LoVo (cell line): ENCODE measurements at regions not wholly inside any gene's neighbourhood (a gene's known extent, or its start where the extent isn't known, plus 50 kb on each side); places are given as distances from the start of the nearest gene placed in this dataset.
"Not testable (repeated sequence)": the region's sequence is repeated elsewhere in the genome, so short reads cannot be mapped to it uniquely, and the experiment has no call there.

Experiments
- DNase-seq: peaks from one replicate; pipeline ENCODE4 v3.0.0-alpha.2; 2016; ENCODE audit warnings: low spot score

DNA sequence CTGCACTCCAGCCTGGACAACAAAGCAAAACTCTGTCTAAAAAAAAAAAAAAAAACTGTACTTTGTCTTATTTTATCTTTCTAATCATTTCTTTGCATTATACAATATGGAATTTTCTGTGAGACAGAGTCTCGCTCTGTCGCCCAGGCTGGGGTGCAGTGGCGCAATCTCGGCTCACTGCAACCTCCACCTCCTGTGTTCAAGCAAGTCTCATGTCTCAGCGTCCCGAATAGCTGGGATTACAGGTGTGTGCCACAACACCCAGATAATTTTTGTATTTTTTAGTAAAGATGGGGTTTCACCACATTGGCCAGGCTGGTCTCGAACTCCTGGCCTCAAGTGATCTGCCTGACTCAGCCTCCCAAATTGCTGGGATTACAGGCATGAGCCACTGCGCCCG lies 90.0 kb downstream of the MRPL14 start:
- not testable (repeated sequence) for DNase-seq

DNA sequence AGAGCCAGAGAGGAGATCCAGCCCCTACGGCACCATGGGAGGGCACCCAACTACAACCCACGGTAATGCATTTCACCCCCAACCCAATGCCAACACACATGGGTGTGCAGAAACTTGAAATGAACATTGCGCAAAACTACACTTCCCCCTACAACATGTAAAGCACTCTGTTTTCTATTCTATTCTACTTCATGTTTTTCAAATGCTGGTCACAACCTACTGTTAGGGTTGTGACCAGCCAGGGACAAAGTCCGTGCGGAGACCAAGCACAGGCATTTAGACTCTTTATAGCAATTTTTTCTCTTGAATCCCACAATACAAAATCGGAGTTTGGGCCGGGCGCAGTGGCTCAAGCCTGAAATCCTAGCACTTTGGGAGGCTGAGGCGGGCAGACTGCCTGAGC lies 90.6 kb downstream of the MRPL14 start:
- no peak for DNase-seq

DNA sequence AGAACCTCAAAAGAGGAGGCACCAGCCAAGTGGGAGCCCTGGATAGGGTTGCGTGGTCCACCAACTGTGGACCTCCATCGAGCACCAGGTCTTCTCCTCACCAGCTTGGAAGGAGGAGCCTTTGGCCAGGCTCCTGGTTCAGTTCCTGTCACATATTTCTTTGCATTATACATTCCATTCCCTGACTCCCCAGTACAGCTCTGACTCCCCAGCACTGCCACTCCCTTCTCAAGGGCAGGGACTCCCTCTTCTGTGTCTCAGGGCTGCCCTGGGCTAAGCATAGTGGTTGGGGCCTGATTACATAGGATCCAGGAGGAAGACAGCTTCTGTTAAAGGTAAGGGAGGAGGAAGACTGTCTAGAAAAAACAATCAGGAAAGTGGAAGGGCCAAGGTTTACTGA lies 91.1 kb downstream of the MRPL14 start:
- DNase-seq, result no peak

DNA sequence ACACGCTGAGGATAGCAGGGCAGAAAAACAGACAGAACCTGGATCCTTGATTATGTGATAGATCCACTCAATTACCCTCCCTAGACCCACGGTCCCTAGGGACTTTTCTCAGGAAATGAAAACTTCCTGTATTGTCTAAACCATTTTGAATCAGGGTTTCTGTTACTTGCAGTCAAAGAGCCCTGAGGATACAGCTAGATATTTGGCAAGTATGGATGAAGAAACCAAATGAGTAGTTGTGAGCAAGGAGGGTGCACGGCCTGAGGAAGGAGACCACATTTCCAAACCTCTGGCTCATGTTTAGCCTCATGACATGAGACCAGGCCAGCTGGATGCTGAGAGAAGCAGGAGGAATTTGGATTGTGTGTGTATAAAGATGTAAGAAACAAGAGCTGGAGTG lies 91.6 kb downstream of the MRPL14 start:
- no peak for DNase-seq

DNA sequence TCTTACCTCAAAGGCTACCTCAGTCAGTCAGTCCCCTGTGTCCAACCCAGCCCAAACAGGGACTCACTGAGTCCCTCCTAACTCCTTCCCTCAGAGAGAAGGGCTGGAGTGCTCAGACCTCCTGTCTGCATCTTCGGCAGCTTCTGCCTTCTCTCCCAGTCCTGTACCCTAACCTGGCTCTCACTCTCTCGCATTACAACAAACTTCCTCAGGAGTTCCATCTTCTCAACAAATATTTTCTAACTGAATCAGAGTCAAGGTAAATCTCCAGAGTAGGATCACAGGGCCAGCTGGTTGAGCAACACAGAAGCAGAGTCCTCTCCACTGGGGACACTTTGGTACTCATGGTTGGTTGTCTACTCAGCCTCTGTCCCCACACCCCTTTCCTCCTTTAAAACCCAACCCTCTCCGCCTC lies 92.3 kb downstream of the MRPL14 start:
- DNase-seq, result no peak

DNA sequence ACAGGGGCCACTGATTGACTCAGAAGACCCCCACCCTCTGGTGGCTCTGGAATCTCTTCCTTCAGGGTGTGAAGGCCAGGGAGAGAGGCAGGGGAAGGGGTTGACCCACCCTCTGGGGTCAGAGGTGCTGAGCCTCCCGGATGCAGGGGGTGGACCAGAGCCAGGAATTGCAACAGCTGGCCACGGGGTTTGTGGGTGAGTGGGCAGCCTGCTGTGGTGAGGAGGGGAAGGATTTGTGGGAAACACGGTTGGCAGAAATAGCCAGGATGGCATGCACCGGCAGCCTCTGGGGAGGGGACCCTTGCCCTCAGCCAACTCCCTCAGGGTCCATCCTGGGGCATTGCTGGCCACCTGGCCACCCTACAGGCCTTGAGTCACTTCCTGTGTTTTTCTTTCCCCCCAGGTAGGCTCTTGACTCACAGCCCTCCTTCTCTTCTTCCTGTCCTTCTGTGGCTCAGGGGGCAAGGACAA lies 92.8 kb downstream of the MRPL14 start:
- peak; percentile 18 for DNase-seq

DNA sequence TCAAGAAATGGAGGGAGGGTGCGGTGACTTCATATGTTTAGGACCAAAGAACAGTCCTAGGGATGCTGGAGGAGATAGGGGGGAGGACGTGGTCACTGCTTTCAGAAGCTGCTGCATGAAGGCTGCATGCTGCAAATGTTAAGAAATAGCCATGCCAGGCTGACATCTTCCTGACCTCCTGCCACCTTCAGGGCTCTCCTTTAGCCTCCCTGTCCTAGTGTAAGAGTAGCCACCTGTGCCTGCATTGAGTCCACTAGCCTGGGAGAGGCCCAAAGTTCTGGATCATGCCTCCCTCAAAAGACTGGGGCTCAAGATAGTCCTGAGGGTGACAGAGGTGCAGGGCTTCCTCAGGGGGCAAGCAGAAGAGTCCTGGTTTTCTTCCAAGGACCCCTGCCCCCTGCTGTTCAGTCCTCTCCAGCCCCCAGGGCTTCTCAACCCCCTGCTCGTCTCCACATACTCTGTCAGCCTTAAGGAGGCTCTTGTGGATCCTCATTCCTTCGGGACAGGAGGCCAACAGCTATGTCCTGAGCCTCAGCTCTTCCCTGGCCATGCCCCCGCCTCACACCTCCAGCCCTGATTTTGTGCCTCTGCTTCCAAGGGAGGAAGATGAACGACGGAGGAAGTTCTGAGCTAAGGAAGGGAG lies 96.3 kb downstream of the MRPL14 start:
- DNase-seq, result no peak

DNA sequence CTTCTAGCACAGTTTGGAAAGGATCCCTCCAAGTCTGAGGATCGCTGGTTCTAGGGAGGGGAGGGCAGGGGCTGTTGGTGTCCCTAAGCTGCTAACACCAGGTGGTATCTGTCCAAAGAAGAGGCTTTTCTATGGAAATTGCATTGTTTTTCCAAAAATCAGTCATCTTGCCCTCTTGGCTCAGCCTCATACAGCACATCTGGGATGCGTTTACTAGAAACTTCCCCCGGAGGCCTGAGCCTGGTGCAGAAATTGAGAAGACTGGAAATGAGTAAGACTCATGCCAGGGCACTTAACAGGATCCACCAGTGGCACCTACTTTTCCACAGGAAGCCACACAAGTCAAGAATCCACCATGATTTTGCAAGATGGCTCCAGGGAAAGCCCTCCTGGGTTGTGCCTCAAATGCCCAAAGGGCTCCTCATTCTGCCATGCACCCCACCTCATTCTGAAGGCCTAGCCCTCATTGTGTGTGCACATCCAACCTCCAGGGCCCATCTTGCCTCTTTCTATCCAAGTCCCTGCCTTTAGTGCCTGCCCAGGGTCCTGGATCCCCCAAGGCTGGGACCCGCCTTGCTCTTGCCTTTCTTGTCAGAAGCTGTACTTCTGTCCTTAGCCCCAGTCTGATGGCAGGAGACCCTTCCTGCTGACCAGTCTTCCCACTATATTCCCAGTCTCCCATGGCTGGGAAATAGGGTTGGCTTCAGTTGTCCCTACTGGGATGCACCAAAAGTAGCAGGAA lies 97.6 kb downstream of the MRPL14 start:
- no peak for DNase-seq

DNA sequence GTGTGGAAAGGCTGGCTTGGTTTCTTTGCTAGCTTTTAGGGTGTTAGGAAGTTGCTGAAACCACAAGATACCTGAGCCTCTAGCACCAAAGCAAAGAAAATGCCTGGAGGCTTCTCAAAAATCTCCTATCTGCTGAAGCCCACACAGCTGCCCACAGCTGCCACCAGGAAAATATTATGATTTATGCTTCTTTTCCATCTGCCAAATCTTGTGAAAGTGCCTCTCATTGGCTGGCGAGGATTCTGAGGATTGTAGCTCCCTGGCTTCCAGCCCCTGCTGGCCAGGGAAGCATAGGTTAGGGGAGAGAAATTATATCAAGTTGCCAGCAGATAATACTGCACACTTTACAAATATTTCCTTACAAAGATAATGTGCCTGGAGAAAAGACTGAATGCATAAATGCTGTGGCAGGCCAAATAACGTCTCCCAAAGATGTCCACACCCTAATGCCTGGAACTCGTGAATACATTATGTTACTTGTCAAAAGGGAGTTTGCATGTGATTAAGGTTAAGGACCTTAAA lies 98.4 kb downstream of the MRPL14 start:
- DNase-seq, result no peak

DNA sequence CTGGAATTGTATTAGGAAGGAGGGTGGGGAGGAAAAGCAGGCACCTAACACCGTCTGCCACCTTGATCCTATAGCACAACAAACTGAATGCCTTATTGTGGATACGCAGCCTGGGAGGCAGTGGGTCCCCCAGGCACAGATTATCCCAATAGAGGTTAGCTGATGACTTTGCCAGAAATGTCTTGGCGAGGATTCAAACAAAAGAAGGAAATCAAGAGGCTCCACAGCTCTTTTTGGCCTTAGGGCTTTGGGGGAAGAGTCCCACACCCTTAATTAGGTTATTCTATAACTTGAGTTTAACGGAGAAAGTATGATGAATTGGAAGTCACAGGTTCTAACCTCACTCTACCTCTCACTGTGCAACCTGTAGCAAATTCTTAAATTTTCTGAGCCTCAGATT lies 102.0 kb downstream of the MRPL14 start:
- no peak for DNase-seq

DNA sequence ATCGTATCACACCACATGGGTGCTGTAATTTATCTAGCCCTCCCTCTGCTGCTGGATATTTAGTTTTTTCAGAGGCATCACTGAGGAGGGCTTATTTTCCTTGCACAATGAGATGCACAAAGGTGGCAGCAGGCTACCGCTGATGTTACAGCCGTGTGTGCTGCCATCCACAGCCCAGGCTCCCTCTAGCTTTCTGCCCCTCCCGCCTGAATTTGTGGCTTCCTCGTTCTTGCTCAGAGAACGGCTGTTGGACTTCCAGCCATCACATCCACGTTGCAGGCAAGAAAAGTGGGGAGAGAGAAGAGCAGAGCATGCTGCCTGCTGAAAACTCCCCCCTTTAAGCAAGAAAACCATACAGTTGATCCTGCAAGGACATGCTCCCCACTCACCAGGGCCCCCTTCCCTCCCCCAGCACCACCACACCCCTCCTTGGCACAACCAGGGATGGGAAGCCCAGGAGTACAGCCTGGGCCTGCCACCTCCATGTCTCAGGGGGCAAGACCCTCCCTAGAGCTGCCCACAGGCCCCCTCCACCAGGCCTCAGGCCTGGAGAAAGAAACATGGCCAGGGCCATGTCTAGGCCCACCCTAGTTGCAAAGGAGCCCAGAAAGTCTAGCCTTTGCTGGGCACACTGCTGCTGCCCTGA lies 102.6 kb downstream of the MRPL14 start:
- DNase-seq, result no peak

DNA sequence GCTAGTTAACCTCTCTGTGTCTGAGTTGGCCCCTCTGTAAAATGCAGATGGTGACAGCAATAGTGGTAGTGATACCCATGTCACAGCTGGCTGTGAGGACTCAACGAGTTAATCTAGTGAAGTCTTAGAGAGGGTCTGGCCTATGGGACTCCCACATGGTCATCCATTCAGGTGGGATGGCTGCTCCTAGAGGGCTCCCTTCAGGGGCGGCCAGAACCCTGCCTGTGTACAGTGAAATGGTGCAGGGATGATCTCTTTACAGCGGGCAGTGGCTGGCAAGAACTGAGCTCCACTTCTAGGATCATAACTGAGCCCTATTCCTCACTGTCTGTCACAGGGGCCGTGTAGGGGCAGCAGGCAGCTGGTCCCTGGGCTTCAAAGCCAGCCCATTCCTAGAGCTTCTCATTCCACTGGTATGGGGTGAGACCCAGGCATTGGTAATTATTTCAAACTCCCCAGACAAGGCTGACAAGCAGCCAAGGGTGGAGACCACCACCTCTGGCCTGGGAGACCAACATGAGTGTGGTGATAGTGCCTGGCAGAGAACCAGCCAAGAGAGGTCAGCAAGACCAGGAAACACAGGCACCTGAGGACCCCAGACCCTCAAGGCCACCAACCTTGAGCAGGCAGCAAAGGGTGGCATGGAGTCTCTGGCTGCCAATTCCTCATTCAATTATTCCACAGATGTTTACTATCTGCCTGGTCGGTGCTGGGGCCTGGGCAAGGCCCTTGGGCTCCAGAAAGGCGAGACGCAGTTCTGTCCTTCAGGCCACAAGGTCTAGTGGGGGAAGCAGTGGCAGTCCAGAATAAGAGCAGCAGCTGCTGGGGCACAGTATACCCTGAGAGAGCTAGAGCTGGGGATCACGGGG lies 103.4 kb downstream of the MRPL14 start:
- no peak for DNase-seq

DNA sequence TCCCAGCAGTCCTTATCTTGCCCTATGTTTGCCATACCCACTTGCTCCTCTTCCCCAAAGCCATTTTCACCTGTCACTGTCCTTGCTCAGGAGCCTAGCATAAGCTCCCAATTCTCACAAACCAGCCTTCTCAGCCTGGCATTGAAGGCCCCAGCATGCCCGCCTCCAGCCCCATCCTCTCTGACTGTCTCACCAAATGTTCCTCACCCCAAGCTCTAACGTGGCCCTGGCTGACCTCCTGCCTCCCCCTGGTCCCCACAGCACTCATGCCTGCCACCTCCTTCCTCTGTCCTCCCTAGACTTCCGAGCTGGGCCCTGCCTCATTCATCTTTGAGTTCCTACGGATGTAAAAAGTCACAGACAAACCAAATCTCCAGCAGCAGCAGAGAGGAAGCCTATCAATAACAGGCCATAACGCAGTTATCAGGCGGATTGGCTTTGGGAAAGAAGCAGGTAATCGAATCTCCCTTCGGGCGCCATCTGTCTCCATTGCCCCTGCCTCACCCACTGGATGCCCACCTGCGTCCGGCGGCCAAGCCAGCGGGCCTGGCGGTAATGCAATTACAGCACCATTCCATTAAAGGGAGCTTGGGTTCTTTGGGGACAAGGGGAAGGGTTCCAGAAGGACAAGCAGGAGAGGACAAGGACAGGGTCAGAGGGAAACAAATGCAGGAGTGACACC lies 104.4 kb downstream of the MRPL14 start:
- no peak for DNase-seq

DNA sequence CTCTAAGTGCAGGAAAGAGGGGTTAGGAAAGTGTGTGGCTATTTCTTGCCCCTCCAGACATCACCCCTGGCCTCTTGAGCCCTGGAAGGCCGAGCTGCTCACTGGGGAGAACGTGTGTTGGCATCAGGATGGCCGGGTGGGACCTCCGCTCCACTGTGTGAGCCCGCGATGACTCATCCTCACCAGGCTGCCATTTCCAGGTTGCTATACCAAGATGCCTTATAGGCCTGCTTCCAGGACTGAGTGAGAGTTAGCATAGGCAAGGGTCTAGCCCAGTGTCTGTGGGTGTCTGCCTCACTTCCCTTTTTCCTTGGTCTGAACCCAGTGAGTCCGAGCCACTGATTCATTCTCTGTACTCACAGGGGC lies 105.0 kb downstream of the MRPL14 start:
- DNase-seq, result no peak

DNA sequence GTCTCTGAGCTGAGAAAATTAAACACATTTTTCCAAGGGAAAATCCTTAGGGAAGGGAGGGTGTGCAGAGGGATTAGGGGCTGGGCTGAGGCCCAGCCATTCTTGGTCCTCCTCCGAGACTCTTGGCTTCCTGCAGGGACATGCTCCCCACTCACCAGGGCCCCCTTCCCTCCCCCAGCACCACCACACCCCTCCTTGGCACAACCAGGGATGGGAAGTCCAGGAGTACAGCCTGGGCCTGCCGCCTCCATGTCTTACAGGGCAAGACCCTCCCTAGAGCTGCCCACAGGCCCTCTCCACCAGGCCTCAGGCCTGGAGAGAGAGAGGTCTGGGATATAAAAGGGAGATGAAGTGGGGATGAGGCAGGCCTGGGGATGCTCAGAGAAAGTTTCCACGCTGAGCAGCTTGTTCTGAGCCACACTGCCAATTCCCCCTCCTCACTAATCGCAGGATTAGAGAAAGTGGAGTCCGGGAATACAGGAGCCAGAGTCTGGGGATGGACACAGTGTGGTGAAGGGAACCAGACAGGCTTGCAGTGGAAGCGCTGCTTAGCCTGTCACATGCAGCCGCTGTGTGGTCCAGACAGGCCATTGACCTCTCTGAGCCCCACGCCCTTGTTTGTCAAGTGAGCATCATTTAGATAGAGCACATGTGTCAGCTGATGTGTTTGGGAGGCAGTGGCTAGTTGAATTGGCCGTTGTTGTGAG lies 105.5 kb downstream of the MRPL14 start:
- DNase-seq, result no peak

DNA sequence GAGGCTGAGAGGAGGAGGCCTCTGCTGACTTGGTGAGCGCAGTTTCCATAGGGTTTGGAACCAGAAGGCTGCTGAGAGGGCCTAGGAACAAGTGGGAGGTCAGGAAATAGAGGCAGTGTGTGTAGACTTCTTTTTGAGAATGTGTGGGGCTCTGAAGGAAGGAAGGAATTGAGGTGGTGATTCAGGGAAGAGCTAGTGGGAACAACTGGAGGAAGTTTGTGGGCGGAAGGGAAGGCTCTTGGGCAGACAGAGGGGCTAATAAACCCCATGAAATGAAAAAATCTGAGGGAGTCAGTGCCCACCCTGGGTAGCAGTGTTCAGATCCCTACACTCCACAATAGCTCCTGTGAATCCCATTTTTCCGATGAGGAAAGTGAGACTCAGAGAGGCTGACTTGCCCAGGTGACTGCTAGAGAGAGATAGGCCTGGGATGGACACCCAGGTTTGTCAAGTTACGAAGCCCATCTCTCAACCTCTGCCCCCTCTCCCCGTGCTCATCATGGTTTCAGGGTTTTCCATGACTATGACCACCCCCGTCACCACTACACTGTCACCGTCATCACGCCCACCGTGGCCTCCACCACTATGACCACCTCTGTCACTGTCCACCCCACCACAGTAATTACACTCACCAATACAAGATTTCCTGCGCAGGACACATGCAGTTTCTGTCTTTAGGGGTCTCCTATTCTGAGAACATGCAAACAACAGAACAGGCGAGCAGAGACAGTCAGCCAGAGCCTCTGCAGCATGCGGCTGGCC lies 106.4 kb downstream of the MRPL14 start:
- no peak for DNase-seq

DNA sequence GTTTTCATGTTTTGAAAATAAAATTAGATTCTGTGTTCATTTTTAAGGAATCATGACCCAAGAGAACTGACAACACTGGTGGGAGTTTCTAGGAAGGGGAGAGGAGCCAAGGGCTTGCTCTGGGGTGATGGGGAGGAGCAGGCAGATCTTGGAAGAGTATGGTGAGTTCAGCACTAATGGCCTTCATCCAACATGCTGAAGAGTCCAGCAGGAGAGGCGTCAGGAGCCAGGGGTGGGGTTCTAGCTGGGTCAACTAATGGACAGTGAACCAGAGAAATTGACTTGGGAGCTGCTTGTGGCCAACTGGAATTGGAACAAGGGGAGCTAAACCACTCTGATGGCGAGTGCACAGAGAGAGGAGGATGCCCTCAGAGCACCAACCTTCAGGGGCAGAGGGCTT lies 107.1 kb downstream of the MRPL14 start:
- no peak for DNase-seq

DNA sequence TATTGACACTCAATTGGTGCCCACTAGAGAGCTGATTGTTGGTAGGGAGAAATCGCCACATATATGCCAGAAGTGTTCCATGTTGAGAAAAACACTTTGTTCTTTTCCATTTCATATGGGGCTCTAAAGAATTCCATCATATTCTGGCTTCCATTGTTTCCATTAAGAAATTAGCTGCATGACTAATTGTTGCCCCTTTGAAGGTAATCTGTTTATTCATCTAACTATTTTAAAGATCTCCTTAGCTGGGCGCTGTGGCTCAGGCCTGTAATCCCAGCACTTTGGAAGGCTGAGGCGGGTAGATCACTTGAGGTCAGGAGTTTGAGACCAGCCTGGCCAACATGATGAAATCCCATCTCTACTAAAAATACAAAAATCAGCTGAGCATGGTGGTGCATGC lies 109.9 kb downstream of the MRPL14 start:
- DNase-seq, result not testable (repeated sequence)

DNA sequence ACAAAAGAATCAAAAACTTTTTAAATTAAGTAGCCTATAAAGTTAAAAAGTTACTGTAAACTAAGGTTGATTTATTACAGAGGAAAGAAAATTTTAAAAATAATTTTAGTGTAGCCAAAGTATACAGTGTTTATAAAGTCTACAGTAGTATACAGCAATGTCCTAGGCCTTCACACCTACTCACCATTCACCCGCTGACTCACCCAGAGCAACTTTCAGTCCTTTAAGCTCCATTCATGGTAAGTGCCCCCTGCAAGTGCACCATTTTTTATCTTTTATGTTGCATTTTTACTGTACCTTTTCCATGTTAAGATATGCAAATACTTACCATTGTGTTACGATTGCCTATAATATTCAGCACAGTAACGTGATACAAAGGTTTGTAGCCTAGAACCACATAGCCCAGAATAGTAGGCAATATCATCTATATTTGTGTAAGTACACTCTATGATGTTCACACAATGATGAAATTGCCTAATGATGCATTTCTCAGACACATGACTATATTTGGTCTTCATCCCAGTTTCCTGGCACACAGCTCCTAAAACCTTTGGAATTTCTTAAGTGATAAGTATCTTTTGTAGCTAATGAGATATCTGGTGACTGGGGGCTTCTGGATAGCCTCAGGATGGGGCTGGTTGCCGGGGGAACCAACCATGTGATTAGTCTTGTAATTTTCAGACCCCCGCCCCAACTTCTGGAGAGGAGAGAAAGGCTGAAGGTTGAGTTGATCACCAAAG lies 111.0 kb downstream of the MRPL14 start:
- DNase-seq, result no peak
